Esophagus squamous epithelium (tissue), 4 donors: ENCODE measurements at regions not wholly inside any gene's neighbourhood (a gene's known extent, or its start where the extent isn't known, plus 50 kb on each side); places are given as distances from the start of the nearest gene placed in this dataset.

Experiments used
- POLR2A ChIP-seq, 4 donors: fragments of 450-650 bp; IDR thresholded peaks; one replicate each; pipeline ENCODE4 v1.6.1; 2017; ENCODE audit warnings: antibody characterized with exemption in 4 of 4, mild to moderate bottlenecking in 4 of 4, moderate library complexity in 3 of 4
- TF ChIP-seq, protein P1 (sequence below), 6 experiments: fragments of 450-650 bp in 4 of 6; fragments of 200-600 bp in 2 of 6; sonication (generic) in 2 of 6; IDR thresholded peaks; one replicate each; pipeline ENCODE4 v1.5.1; 2016 to 2019; ENCODE audit warnings: antibody characterized with exemption in 6 of 6, mild to moderate bottlenecking in 4 of 6, moderate library complexity in 4 of 6

- TF ChIP-seq, protein P1, sequence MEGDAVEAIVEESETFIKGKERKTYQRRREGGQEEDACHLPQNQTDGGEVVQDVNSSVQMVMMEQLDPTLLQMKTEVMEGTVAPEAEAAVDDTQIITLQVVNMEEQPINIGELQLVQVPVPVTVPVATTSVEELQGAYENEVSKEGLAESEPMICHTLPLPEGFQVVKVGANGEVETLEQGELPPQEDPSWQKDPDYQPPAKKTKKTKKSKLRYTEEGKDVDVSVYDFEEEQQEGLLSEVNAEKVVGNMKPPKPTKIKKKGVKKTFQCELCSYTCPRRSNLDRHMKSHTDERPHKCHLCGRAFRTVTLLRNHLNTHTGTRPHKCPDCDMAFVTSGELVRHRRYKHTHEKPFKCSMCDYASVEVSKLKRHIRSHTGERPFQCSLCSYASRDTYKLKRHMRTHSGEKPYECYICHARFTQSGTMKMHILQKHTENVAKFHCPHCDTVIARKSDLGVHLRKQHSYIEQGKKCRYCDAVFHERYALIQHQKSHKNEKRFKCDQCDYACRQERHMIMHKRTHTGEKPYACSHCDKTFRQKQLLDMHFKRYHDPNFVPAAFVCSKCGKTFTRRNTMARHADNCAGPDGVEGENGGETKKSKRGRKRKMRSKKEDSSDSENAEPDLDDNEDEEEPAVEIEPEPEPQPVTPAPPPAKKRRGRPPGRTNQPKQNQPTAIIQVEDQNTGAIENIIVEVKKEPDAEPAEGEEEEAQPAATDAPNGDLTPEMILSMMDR (IDR thresholded peaks at IDR 0.05) = no peak
- no peak for TF ChIP-seq POLR2A (IDR thresholded peaks at IDR 0.05)
These were observed 1051.0 kb upstream of the FOXG1 start for GRCh38 chr14:27715561-27715960.
